Mesodermal cell (in vitro differentiated cells): ENCODE measurements at regions not wholly inside any gene's neighbourhood (a gene's known extent, or its start where the extent isn't known, plus 50 kb on each side); places are given as distances from the start of the nearest gene placed in this dataset.

ENCODE experiments used
- H3K27ac ChIP-seq: 2 replicates; pipeline ENCODE4 v1.7.0; 2013; ENCODE audit warnings: mild to moderate bottlenecking, low read depth, low read length, moderate library complexity; ENCODE audit not compliant: severe bottlenecking
- H3K36me3 ChIP-seq: 2 replicates; pipeline ENCODE4 v1.7.1; 2013; ENCODE audit warnings: mild to moderate bottlenecking, low read length, moderate library complexity; ENCODE audit not compliant: control insufficient read depth, insufficient read depth
- H3K4me1 ChIP-seq: one replicate; pipeline ENCODE4 v1.7.1; 2013; ENCODE audit warnings: mild to moderate bottlenecking, low read length; ENCODE audit not compliant: insufficient read depth, control insufficient read depth, poor library complexity, severe bottlenecking
- H3K4me3 ChIP-seq: 2 replicates; pipeline ENCODE4 v1.7.0; 2013; ENCODE audit warnings: low read length, control low read depth, mild to moderate bottlenecking; ENCODE audit not compliant: insufficient read depth, poor library complexity, severe bottlenecking; ENCODE audit errors: extremely low read depth
- H3K9me3 ChIP-seq: 2 replicates; pipeline ENCODE4 v1.7.1; 2013; ENCODE audit warnings: mild to moderate bottlenecking, low read length, moderate library complexity; ENCODE audit not compliant: control insufficient read depth
- WGBS, 2 experiments: methylation state at CpG; one replicate each; pipeline ENCODE4 v1.1.5; 2013; ENCODE audit warnings: missing lambda C conversion rate in 2 of 2; ENCODE audit not compliant: insufficient coverage in 2 of 2; 5-methylcytosine and 5-hydroxymethylcytosine counted together

GRCh38 chr12:4116251-4117111, 157.1 kb upstream of the CCND2 start:
- H3K27ac ChIP-seq = no peak overlapping the region
- no peaks in the 10 kb centered on the region for H3K36me3 ChIP-seq
- H3K9me3 ChIP-seq = no peaks in the 10 kb centered on the region
- no peak overlapping the region for H3K4me3 ChIP-seq
- WGBS, 2 experiments = 75 to 82% methylated on average over 7 to 8 of the region's 12 CpGs
- H3K4me1 ChIP-seq = peaks cover 32% of the 10 kb centered on the region

- no peak overlapping the region for H3K27ac ChIP-seq
- H3K36me3 ChIP-seq = no peaks in the 10 kb centered on the region
- H3K4me1 ChIP-seq = peaks cover 32% of the 10 kb centered on the region
- no peak overlapping the region for H3K4me3 ChIP-seq
- H3K9me3 ChIP-seq = no peaks in the 10 kb centered on the region
- 42 to 45% methylated on average over 10 of the region's 10 CpGs for WGBS, 2 experiments
Measured at GRCh38 chr12:4115570-4115969, 158.0 kb upstream of the CCND2 start.

- Histone ChIP-seq H3K4me3 (no peak overlapping the region), H3K4me1 (peaks cover 32% of the 10 kb centered on the region), H3K27ac (no peak overlapping the region), H3K9me3 (no peaks in the 10 kb centered on the region), H3K36me3 (no peaks in the 10 kb centered on the region)
- 60 to 64% methylated on average over 2 to 3 of the region's 7 CpGs for WGBS, 2 experiments
Measured at GRCh38 chr12:4114986-4115385, 158.6 kb upstream of the CCND2 start.

- Histone ChIP-seq H3K4me3 (no peak overlapping the region), H3K27ac (no peak overlapping the region), H3K9me3 (no peaks in the 10 kb centered on the region), H3K36me3 (no peaks in the 10 kb centered on the region), H3K4me1 (peaks cover 24% of the 10 kb centered on the region)
- WGBS, 2 experiments = 87 to 100% methylated on average over 2 of the region's 2 CpGs
Measured at GRCh38 chr12:4112734-4113325, 160.7 kb upstream of the CCND2 start.

GRCh38 chr12:4112290-4112689, 161.3 kb upstream of the CCND2 start:
- Histone ChIP-seq H3K4me3 (no peak overlapping the region), H3K9me3 (no peaks in the 10 kb centered on the region), H3K36me3 (no peaks in the 10 kb centered on the region), H3K27ac (no peak overlapping the region), H3K4me1 (peaks cover 19% of the 10 kb centered on the region)
- 67 to 88% methylated on average over 1 to 5 of the region's 7 CpGs for WGBS, 2 experiments

- WGBS, 2 experiments = 100% methylated on average over 2 of the region's 5 CpGs
- no peak overlapping the region for H3K4me3 ChIP-seq
- no peaks in the 10 kb centered on the region for H3K9me3 ChIP-seq
- peaks cover 7% of the 10 kb centered on the region for H3K4me1 ChIP-seq
- no peaks in the 10 kb centered on the region for H3K36me3 ChIP-seq
- H3K27ac ChIP-seq = no peak overlapping the region
Measured at GRCh38 chr12:4111010-4111409, 162.6 kb upstream of the CCND2 start.

GRCh38 chr12:4109826-4110225, 163.7 kb upstream of the CCND2 start:
- Histone ChIP-seq H3K27ac (no peak overlapping the region), H3K4me3 (no peak overlapping the region), H3K36me3 (no peaks in the 10 kb centered on the region), H3K9me3 (no peaks in the 10 kb centered on the region), H3K4me1 (no peaks in the 10 kb centered on the region)
- 87 to 100% methylated on average over 3 of the region's 5 CpGs for WGBS, 2 experiments

GRCh38 chr12:4108803-4109345, 164.7 kb upstream of the CCND2 start:
- H3K9me3 ChIP-seq = no peaks in the 10 kb centered on the region
- no peak overlapping the region for H3K4me3 ChIP-seq
- no peaks in the 10 kb centered on the region for H3K36me3 ChIP-seq
- H3K4me1 ChIP-seq = no peaks in the 10 kb centered on the region
- H3K27ac ChIP-seq = no peak overlapping the region
- WGBS, 2 experiments = 93% methylated on average over 3 of the region's 5 CpGs; no CpG with 5 or more reads in 1 of the 2 experiments

- 91 to 92% methylated on average over 6 to 8 of the region's 9 CpGs for WGBS, 2 experiments
- Histone ChIP-seq H3K27ac (no peak overlapping the region), H3K9me3 (no peaks in the 10 kb centered on the region), H3K4me3 (no peak overlapping the region), H3K4me1 (no peaks in the 10 kb centered on the region), H3K36me3 (no peaks in the 10 kb centered on the region)
Measured at GRCh38 chr12:4107911-4108697, 165.5 kb upstream of the CCND2 start.

GRCh38 chr12:4107436-4107878, 166.1 kb upstream of the CCND2 start:
- WGBS, 2 experiments = 72 to 76% methylated on average over 2 to 3 of the region's 6 CpGs
- H3K4me3 ChIP-seq = no peak overlapping the region
- no peaks in the 10 kb centered on the region for H3K4me1 ChIP-seq
- no peaks in the 10 kb centered on the region for H3K36me3 ChIP-seq
- H3K27ac ChIP-seq = no peak overlapping the region
- H3K9me3 ChIP-seq = no peaks in the 10 kb centered on the region
